ENCODE measurements at regions not wholly inside any gene's neighbourhood (a gene's known extent, or its start where the extent isn't known, plus 50 kb on each side); places are given as distances from the start of the nearest gene placed in this dataset.
"Not testable (repeated sequence)": the region's sequence is repeated elsewhere in the genome, so short reads cannot be mapped to it uniquely, and the experiment has no call there.

DNA sequence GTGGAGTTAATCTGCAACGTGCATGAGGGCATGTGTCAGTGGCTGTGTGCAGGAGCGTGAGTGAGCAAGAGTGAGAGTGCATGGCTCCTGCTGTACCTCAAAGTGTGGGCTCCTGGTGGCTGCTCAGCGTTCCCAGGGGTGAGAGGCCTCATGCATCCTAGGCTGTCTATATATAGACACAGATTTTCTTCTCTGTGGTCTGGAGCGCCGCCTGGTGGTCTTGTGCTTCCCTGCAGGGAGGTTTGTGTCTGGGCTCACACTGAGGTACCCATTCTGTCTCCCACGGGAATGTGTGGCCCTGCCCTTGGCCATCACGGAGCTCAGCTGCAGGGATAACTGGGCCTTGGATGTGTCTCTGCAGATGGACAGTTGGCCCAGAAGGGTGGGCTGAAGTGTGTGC, 520.2 kb downstream of the GOLGA6L6 start:
- TF ChIP-seq, protein P1, sequence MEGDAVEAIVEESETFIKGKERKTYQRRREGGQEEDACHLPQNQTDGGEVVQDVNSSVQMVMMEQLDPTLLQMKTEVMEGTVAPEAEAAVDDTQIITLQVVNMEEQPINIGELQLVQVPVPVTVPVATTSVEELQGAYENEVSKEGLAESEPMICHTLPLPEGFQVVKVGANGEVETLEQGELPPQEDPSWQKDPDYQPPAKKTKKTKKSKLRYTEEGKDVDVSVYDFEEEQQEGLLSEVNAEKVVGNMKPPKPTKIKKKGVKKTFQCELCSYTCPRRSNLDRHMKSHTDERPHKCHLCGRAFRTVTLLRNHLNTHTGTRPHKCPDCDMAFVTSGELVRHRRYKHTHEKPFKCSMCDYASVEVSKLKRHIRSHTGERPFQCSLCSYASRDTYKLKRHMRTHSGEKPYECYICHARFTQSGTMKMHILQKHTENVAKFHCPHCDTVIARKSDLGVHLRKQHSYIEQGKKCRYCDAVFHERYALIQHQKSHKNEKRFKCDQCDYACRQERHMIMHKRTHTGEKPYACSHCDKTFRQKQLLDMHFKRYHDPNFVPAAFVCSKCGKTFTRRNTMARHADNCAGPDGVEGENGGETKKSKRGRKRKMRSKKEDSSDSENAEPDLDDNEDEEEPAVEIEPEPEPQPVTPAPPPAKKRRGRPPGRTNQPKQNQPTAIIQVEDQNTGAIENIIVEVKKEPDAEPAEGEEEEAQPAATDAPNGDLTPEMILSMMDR (conservative IDR thresholded peaks at IDR 0.05) = not testable (repeated sequence)
- TF ChIP-seq EZH2 (IDR thresholded peaks at IDR 0.05; ENCODE audit: low read depth) = not testable (repeated sequence)
